HG03039 (cell line): ENCODE measurements at regions not wholly inside any gene's neighbourhood (a gene's known extent, or its start where the extent isn't known, plus 50 kb on each side); places are given as distances from the start of the nearest gene placed in this dataset.

Source experiments
- ATAC-seq: cut with Tn5 transposase; IDR thresholded peaks from one replicate; pipeline ENCODE4 v1.9.1; 2021; ENCODE audit warnings: mild to moderate bottlenecking, moderate library complexity; ENCODE audit not compliant: unreplicated experiment

GRCh38 chr2:184481865-184482264 lies 116.5 kb upstream of the ZNF804A start:
- no peak for ATAC-seq

- ATAC-seq = no peak
These were observed 99.4 kb upstream of the ZNF804A start for GRCh38 chr2:184498936-184499335.

GRCh38 chr2:184504252-184504651 lies 94.1 kb upstream of the ZNF804A start:
- no peak for ATAC-seq

GRCh38 chr2:184507254-184507653 lies 91.1 kb upstream of the ZNF804A start:
- no peak for ATAC-seq

GRCh38 chr2:184517402-184517801 lies 80.9 kb upstream of the ZNF804A start:
- ATAC-seq = no peak

- no peak for ATAC-seq
These were observed 77.9 kb upstream of the ZNF804A start for GRCh38 chr2:184520441-184520840.

GRCh38 chr2:184523732-184524131 lies 74.6 kb upstream of the ZNF804A start:
- no peak for ATAC-seq

- ATAC-seq = no peak
These were observed 73.6 kb upstream of the ZNF804A start for GRCh38 chr2:184524551-184525382.

- ATAC-seq = no peak
These were observed 71.3 kb upstream of the ZNF804A start for GRCh38 chr2:184527058-184527457.

- no peak for ATAC-seq
These were observed 70.2 kb upstream of the ZNF804A start for GRCh38 chr2:184528119-184528518.

GRCh38 chr2:184530239-184530638 lies 68.1 kb upstream of the ZNF804A start:
- no peak for ATAC-seq

GRCh38 chr2:184530959-184531358 lies 67.4 kb upstream of the ZNF804A start:
- ATAC-seq = no peak

GRCh38 chr2:184532551-184532950 lies 65.8 kb upstream of the ZNF804A start:
- ATAC-seq = no peak

GRCh38 chr2:184534986-184535385 lies 63.3 kb upstream of the ZNF804A start:
- no peak for ATAC-seq

GRCh38 chr2:184540246-184540789 lies 58.0 kb upstream of the ZNF804A start:
- ATAC-seq = no peak

- no peak for ATAC-seq
These were observed 56.7 kb upstream of the ZNF804A start for GRCh38 chr2:184541591-184541990.

GRCh38 chr2:184543832-184544231 lies 54.5 kb upstream of the ZNF804A start:
- no peak for ATAC-seq
